ENCODE measurements at regions not wholly inside any gene's neighbourhood (a gene's known extent, or its start where the extent isn't known, plus 50 kb on each side); places are given as distances from the start of the nearest gene placed in this dataset.
"Not testable (repeated sequence)": the region's sequence is repeated elsewhere in the genome, so short reads cannot be mapped to it uniquely, and the experiment has no call there.

- no peak for DNase-seq
These were observed 225.4 kb upstream of the CAND1 start for GRCh38 chr12:67043771-67044170.

GRCh38 chr12:67045650-67046049, 223.5 kb upstream of the CAND1 start:
- DNase-seq, result no peak

GRCh38 chr12:67046062-67046461, 223.1 kb upstream of the CAND1 start:
- no peak for DNase-seq

- no peak for DNase-seq
These were observed 221.5 kb upstream of the CAND1 start for GRCh38 chr12:67047634-67048033.

GRCh38 chr12:67048371-67048770, 220.8 kb upstream of the CAND1 start:
- DNase-seq, result no peak

- DNase-seq, result not testable (repeated sequence)
These were observed 220.0 kb upstream of the CAND1 start for GRCh38 chr12:67049199-67049598.

- no peak for DNase-seq
These were observed 216.2 kb upstream of the CAND1 start for GRCh38 chr12:67052981-67053380.

GRCh38 chr12:67056329-67056728, 212.8 kb upstream of the CAND1 start:
- no peak for DNase-seq

- DNase-seq, result no peak
These were observed 212.1 kb upstream of the CAND1 start for GRCh38 chr12:67057072-67057471.

GRCh38 chr12:67062193-67062592, 207.0 kb upstream of the CAND1 start:
- DNase-seq, result no peak

GRCh38 chr12:67067453-67068203, 201.5 kb upstream of the CAND1 start:
- DNase-seq, result no peak

- peak; percentile 63 for DNase-seq
These were observed 200.9 kb upstream of the CAND1 start for GRCh38 chr12:67068204-67068731.

- DNase-seq, result peak; percentile 79
These were observed 200.3 kb upstream of the CAND1 start for GRCh38 chr12:67068761-67069450.

GRCh38 chr12:67069451-67070306, 199.5 kb upstream of the CAND1 start:
- DNase-seq, result peak; percentile 88

GRCh38 chr12:67070307-67070600, 198.9 kb upstream of the CAND1 start:
- DNase-seq, result peak; percentile 8

- DNase-seq, result no peak
These were observed 198.6 kb upstream of the CAND1 start for GRCh38 chr12:67070604-67071003.

- not testable (repeated sequence) for DNase-seq
These were observed 196.9 kb upstream of the CAND1 start for GRCh38 chr12:67072281-67072680.

- no peak for DNase-seq
These were observed 195.8 kb upstream of the CAND1 start for GRCh38 chr12:67073336-67073735.

GRCh38 chr12:67074072-67074471, 195.1 kb upstream of the CAND1 start:
- DNase-seq, result no peak

- DNase-seq, result no peak
These were observed 191.5 kb upstream of the CAND1 start for GRCh38 chr12:67077617-67078016.

GRCh38 chr12:67078957-67079356, 190.2 kb upstream of the CAND1 start:
- DNase-seq, result no peak

GRCh38 chr12:67080637-67081036, 188.5 kb upstream of the CAND1 start:
- DNase-seq, result no peak

GRCh38 chr12:67082221-67082620, 186.9 kb upstream of the CAND1 start:
- DNase-seq, result no peak

Data from right kidney (tissue), 1 donor.